Activated CD4-positive, alpha-beta T cell treated with anti-CD3 and anti-CD28 coated beads, Interleukin-2, amount 10 ng/mL, durations not matched to agents 24 days and 14 days (primary cell): ENCODE measurements at regions not wholly inside any gene's neighbourhood (a gene's known extent, or its start where the extent isn't known, plus 50 kb on each side); places are given as distances from the start of the nearest gene placed in this dataset.
"Not testable (repeated sequence)": the region's sequence is repeated elsewhere in the genome, so short reads cannot be mapped to it uniquely, and the experiment has no call there.

Experiments
- DNase-seq: peaks from one replicate; pipeline ENCODE4 v3.0.0; 2022
- H3K27ac Mint-ChIP-seq: one replicate; pipeline ENCODE4 v1.8.0; 2022; ENCODE audit warnings: mild to moderate bottlenecking, mixed read lengths
- H3K27me3 Mint-ChIP-seq: one replicate; pipeline ENCODE4 v1.8.0; 2022; ENCODE audit warnings: mixed read lengths
- H3K36me3 Mint-ChIP-seq: one replicate; pipeline ENCODE4 v1.8.0; 2022; ENCODE audit warnings: low read depth, mild to moderate bottlenecking, mixed read lengths
- H3K4me1 Mint-ChIP-seq: one replicate; pipeline ENCODE4 v1.8.0; 2021; ENCODE audit warnings: mixed read lengths
- H3K4me3 Mint-ChIP-seq: one replicate; pipeline ENCODE4 v1.8.0; 2022; ENCODE audit warnings: mild to moderate bottlenecking, moderate library complexity, mixed read lengths
- H3K9me3 Mint-ChIP-seq: one replicate; pipeline ENCODE4 v1.8.0; 2021; ENCODE audit warnings: mixed read lengths
- intact Hi-C: fragments of 100-400 bp; cut with micrococcal nuclease; formaldehyde crosslinking; loops from one replicate; pipeline ENCODE4 v1.15.1; 2023

DNA sequence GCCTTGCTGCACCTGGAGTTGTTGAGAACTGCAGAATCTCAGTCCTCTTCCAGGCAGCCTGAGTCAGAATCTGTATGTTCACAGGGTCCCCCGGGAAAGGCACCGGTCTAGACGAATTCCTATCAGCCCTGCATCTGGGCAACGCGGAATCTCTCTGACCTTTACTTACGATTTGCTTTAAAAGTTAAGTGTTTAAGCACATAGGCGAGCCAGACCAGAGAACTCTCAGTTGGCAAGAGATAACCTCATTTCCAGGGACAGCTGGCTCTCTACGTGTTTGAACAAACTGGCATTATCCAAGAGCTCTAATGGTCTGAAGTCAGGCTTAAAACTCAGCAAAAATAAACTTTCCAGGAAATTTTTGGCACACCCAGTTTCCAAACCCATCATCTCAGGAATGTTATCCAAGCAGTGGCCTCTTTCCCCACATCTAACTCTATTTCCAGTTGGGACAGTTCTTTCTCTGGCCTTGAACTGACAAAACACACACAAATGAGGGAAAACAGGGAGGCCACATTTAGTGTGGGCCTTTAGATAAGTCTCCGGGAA lies 53.4 kb downstream of the HES1 start:
- no peak overlapping the region for H3K27ac Mint-ChIP-seq
- peaks cover 15% of the 10 kb centered on the region for H3K4me1 Mint-ChIP-seq
- DNase-seq, result no peak

DNA sequence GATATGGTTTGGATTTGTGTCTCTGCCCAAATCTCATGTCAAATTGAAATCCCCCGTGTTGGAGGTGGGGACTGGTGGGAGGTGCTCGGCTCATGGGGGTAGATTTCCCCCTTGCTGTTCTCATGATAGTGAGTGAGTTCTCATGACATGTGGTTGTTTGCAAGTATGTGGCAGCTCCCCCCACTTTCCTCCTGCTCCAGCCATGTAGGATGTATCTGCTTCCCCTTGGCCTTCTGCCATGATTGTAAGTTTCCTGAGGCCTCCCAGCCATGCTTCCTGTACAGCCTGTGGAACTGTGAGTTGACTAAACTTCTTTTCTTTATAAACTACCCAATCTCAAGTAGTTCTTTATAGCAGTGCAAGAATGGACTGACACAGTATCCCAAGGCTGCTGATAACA lies 55.9 kb downstream of the HES1 start:
- H3K27ac Mint-ChIP-seq, H3K36me3 Mint-ChIP-seq, H3K9me3 Mint-ChIP-seq, H3K4me3 Mint-ChIP-seq, intact Hi-C loops, DNase-seq, H3K27me3 Mint-ChIP-seq: not testable (repeated sequence)
- peaks cover 29% of the 10 kb centered on the region for H3K4me1 Mint-ChIP-seq

More for the DNA sequence above, 53.4 kb downstream of the HES1 start:
- peaks cover 3% of the 10 kb centered on the region for H3K9me3 Mint-ChIP-seq
- no peaks in the 10 kb centered on the region for H3K36me3 Mint-ChIP-seq
- no peak overlapping the region for H3K4me3 Mint-ChIP-seq
- intact Hi-C loops, result no loop called here
- H3K27me3 Mint-ChIP-seq, result peaks cover 2% of the 10 kb centered on the region

DNA sequence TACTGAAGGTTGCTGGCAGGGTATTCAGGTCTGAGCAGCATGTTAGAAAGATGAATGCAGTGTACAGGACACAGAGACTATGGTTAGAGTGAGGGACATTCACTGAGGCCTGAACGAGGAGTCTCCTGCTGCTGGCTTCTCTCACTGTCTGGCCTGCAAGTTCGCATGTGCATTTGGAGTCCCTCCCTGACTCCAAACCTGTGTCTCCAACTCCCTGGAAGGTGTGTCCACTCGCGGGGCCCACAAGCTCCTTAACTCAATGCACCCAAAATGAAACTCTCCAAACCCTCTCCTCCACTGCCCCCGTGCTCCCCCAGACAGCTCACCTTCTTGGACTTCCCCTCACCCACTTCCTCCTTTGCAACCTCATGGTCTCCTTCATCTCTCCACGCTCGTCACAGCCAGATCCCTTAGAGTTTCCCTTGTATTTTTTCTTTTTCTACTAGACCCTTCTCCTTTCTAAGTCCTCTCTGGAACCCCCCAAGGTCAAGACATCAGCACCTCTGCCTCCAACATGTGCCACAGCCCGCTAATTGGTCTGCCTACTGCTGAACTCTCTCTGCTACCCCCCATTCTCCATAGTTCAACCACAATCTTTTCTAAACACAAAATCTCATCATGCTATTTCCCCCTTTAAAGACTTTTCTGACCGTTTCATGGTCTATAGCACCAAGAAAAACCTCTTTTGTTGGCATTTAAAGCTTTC lies 58.3 kb downstream of the HES1 start:
- H3K9me3 Mint-ChIP-seq, result peaks cover 6% of the 10 kb centered on the region
- DNase-seq, result peak; percentile 66
- intact Hi-C loops, result no loop called here
- H3K36me3 Mint-ChIP-seq, result no peaks in the 10 kb centered on the region
- H3K27ac Mint-ChIP-seq, result peak overlapping the region; percentile 54
- H3K27me3 Mint-ChIP-seq, result peaks cover 9% of the 10 kb centered on the region
- H3K4me1 Mint-ChIP-seq, result peaks cover 26% of the 10 kb centered on the region
- H3K4me3 Mint-ChIP-seq, result peak overlapping the region; percentile 51

DNA sequence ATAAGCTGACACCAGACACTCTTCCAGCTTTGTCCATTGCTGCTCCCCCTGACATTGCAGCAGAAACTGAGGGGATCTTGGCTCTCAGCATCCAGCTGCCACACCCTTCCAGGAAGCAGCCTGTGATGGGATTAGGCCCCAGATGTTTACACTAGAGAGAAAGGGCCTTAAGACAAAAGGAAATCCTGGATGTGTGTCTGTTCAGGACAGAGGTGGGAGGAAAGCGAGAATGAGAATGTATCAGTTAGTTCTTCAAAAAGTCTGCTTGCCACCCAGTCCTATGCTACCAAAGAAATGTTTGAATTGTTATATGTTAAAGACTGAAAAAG lies 58.8 kb downstream of the HES1 start:
- H3K27me3 Mint-ChIP-seq, result peaks cover 9% of the 10 kb centered on the region
- H3K4me3 Mint-ChIP-seq, result peak overlapping the region; percentile 51
- H3K9me3 Mint-ChIP-seq, result peaks cover 6% of the 10 kb centered on the region
- no peak for DNase-seq
- no peaks in the 10 kb centered on the region for H3K36me3 Mint-ChIP-seq
- peaks cover 26% of the 10 kb centered on the region for H3K4me1 Mint-ChIP-seq
- peak overlapping the region; percentile 54 for H3K27ac Mint-ChIP-seq
- intact Hi-C loops, result no loop called here

DNA sequence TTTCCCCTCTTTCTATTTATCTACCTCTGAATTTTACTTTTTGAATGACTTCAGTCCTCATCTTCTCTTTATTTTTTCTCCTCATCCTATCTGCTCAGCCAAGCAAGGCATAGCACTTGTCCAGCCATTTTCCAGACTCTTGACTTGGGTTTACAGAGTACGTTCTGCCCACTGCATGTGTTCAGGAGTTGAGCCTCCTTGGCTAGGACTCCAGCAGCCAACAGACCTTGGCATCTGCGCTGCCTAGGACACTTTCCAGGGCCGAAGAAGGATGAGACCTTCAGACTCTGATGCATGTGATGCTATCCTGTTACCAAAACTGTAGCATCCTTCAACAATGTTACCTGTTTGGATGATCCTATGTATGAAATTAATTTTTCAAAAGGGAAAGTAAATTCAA lies 59.7 kb downstream of the HES1 start:
- H3K9me3 Mint-ChIP-seq, result peaks cover 6% of the 10 kb centered on the region
- no peak for DNase-seq
- peaks cover 26% of the 10 kb centered on the region for H3K4me1 Mint-ChIP-seq
- peaks cover 11% of the 10 kb centered on the region for H3K27me3 Mint-ChIP-seq
- no peak overlapping the region for H3K27ac Mint-ChIP-seq
- no peak overlapping the region for H3K4me3 Mint-ChIP-seq
- H3K36me3 Mint-ChIP-seq, result no peaks in the 10 kb centered on the region
- intact Hi-C loops, result no loop called here

DNA sequence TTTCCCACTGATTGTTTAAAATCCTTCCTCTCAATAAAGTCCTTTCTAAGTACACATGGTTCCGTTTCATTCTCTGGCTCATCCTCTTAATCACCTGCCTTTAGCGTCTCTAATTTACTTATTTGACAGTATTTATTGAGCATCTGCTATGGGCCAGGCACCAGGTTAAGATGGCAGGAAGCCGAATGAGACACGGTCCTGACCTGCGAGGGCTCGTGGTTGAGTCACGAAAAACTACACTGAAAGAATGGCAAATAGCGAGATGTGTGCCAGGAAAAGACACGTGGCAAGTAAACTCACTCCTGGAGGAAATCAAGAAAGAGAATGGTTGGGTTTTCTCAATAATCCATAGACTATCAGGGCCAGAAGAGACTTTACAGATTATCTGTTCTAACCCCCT lies 60.9 kb downstream of the HES1 start:
- Mint-ChIP-seq H3K4me1 (peaks cover 25% of the 10 kb centered on the region), H3K27me3 (peaks cover 11% of the 10 kb centered on the region), H3K27ac (no peak overlapping the region), H3K36me3 (no peaks in the 10 kb centered on the region), H3K9me3 (peaks cover 3% of the 10 kb centered on the region), H3K4me3 (no peak overlapping the region)
- intact Hi-C loops, result no loop called here
- DNase-seq, result no peak

DNA sequence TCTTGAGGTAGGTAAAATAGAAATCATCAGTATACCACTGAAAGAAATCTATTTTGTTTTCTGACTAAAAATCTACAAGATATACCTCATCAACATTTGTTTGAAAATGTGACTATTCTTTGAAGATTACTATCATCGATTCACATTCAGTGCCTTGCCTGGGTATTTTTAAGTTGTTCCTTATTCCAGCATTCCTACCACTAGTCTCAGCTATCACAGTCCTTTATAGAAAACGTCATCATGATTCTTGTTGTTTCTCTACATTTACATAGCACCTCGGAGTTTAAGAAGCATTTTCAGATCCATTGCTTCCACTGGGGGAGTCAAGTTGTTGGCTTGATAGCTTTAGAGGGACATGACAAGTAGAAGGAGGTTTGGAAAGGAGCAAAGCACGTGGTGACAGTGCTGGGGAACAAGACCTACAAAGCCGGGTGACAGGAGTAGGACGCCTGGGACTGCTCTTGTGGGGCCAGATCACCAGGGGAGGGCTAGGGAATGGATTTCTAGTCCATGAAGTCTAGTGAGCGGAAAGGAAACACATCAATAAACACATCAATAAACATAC lies 61.5 kb downstream of the HES1 start:
- Mint-ChIP-seq H3K27me3 (peaks cover 11% of the 10 kb centered on the region), H3K36me3 (no peaks in the 10 kb centered on the region), H3K4me3 (no peak overlapping the region), H3K27ac (no peak overlapping the region), H3K9me3 (peaks cover 3% of the 10 kb centered on the region), H3K4me1 (peaks cover 25% of the 10 kb centered on the region)
- intact Hi-C loops, result no loop called here
- no peak for DNase-seq

DNA sequence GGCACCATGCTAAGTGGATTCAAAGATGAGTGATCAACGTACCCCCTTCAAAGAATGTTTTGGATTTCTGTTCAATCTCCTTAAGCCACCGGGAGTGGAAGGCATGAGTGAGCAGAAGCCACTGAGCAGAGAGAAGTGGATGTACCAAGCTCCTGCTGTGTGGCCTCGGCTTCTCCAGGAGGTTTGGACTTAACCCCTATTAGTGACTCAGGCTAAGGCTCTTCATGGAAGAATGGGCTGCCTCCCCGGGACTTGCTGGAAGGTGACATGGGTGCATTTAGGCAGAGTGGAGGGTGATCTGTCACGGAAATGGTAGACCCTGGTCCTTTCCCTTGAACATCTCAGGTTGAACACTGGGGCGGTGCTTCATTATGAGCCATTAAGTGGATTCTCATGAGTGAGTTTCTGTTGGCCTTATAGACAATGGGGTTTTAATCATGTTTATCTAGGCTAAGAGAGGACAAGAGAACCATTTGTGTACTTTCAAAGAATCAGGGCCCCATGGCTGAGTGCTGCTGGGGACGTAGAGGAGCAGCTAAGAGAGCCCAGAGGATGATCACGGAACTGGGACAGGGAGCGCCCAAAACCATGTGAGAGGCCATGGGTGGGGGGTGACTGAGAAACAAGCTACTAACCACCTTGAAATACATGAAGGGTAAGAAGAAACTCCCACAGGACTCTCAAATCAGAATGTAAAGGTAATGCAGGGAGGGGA lies 62.2 kb downstream of the HES1 start:
- Mint-ChIP-seq H3K27ac (no peak overlapping the region), H3K4me1 (peaks cover 29% of the 10 kb centered on the region), H3K9me3 (peaks cover 3% of the 10 kb centered on the region), H3K4me3 (no peak overlapping the region), H3K36me3 (no peaks in the 10 kb centered on the region), H3K27me3 (peaks cover 11% of the 10 kb centered on the region)
- intact Hi-C loops, result no loop called here
- DNase-seq, result no peak

DNA sequence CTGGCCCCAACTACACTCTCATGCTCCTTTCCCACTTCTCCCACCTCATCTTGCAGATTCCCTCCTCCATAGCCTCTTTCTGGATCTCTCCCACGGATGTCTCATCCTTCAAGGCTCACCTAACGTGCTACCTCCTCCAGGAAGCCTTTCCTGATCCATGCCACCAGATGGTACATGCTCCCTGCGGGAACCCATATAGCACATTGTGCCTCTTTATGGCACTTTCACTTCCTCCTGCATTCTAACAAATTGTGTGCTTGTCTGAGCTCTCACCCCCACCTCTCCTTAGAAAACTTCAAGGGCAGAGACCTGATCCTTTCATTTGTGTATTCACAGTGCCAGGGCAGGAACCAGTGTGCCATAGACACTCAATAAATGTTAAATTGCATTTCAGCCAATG lies 63.0 kb downstream of the HES1 start:
- Mint-ChIP-seq H3K36me3 (no peaks in the 10 kb centered on the region), H3K4me3 (no peak overlapping the region), H3K27ac (no peak overlapping the region), H3K27me3 (peaks cover 15% of the 10 kb centered on the region), H3K4me1 (peaks cover 31% of the 10 kb centered on the region), H3K9me3 (peaks cover 3% of the 10 kb centered on the region)
- no peak for DNase-seq
- intact Hi-C loops, result no loop called here

DNA sequence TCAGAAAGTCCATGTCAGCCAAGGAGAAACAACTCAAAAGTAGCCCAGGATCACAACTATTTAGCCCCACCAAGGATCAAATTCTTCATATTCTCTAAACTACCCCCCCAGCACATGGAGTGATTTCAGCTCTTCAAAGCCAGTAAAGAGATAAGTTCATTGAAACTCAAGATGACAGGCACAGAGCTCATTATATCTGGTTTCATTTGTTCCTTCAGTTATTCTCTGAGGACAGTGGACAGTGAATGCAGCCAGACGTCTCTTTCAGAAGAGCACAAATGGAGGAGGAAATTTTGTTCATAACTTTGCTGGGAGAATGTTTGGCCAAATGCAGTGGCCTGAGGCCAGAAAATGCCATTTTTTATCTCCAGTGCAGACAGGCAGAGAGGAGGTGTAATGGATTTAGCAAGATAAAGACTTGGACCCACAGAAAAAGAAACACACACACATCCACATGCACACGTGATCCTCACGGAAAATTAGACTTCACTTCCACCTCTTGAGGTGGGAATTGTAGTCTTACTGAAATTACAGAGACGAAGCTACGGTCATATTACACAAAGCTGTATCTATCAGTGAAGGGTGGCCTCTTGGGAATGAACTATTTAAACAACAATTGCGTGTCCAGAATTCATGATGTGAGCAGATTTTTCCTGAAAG lies 64.6 kb downstream of the HES1 start:
- Mint-ChIP-seq H3K4me1 (peaks cover 25% of the 10 kb centered on the region), H3K27me3 (peaks cover 21% of the 10 kb centered on the region), H3K9me3 (peaks cover 3% of the 10 kb centered on the region), H3K27ac (no peak overlapping the region), H3K4me3 (no peak overlapping the region), H3K36me3 (no peaks in the 10 kb centered on the region)
- no peak for DNase-seq
- intact Hi-C loops, result loop anchor here (5.0 kb wide), 2 partner anchors 63 to 117 kb away; partner anchors contain the start of gene HES1

DNA sequence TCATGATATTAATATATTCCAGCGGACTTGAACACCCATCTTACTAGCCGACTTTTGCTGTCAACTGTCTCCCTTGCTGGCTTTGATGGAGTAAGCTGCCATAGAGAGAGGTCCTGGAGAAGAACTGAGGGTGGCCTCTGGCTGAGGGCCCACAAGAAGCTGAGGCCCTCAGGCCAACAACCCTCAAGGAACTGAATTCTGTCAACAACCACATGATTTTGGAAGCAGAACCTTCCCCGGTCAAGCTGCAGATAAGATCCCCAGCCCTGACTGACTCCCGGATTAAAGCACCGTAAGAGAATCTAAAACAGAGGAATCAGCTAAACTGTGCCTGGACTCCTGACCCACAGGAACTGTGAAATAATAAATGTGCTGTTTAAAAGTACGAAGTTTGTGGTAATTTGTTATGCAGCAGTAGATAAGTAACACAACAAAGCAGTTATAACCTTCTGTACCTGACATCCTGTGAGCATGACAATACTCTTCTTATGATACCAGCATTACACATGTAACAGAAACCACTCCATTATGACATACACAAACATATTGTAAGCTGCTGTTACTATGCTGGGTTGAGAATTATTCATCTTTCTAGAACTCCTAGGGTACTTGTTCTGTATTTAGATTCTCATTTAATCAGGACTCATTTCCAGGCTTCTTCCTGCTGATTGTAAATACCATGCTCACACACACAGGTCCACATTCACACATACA lies 66.2 kb downstream of the HES1 start:
- Mint-ChIP-seq H3K27ac (no peak overlapping the region), H3K9me3 (peaks cover 3% of the 10 kb centered on the region), H3K4me3 (peak overlapping the region; percentile 13), H3K27me3 (peaks cover 25% of the 10 kb centered on the region), H3K4me1 (peaks cover 29% of the 10 kb centered on the region), H3K36me3 (no peaks in the 10 kb centered on the region)
- intact Hi-C loops, result loop anchor here (5.0 kb wide), 2 partner anchors 65 to 115 kb away; partner anchors contain the start of gene HES1
- no peak for DNase-seq

DNA sequence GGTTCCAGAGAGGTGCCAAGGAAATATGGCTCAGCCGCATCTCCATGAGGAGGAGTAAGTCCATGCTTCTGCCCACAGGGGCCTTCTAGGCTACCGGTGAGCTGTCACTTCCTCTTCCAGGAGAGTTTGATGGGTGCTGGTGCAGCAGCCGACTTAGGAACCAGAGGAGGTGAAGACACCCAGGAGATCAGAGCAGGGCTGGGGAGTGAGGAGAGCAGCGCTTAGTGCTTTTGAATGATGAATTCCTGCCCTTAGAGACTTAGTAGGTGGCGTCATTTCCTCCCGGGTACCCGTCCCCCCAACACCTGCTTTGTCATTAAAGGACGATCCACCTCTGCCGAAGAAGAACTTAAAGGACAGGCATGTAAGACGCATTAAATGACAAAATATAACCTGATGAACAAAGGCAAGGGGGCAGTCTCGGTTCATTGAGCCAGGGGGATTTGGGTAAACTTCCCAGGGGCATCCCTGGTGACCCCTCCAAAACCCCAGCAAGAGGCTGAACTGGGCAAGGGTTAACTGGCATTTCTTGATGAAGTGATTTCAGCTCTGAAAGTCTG lies 67.6 kb downstream of the HES1 start:
- H3K27ac Mint-ChIP-seq, result peak overlapping the region; percentile 67
- intact Hi-C loops, result loop anchor here (5.0 kb wide), 2 partner anchors 66 to 114 kb away; partner anchors contain the start of gene HES1

More for the DNA sequence above, 67.6 kb downstream of the HES1 start:
- peak overlapping the region; percentile 83 for H3K4me3 Mint-ChIP-seq
- H3K4me1 Mint-ChIP-seq, result peaks cover 29% of the 10 kb centered on the region
- H3K9me3 Mint-ChIP-seq, result peaks cover 3% of the 10 kb centered on the region
- peak; percentile 76 for DNase-seq
- no peaks in the 10 kb centered on the region for H3K36me3 Mint-ChIP-seq
- H3K27me3 Mint-ChIP-seq, result peaks cover 21% of the 10 kb centered on the region
